ENCODE measurements at regions not wholly inside any gene's neighbourhood (a gene's known extent, or its start where the extent isn't known, plus 50 kb on each side); places are given as distances from the start of the nearest gene placed in this dataset.

DNA sequence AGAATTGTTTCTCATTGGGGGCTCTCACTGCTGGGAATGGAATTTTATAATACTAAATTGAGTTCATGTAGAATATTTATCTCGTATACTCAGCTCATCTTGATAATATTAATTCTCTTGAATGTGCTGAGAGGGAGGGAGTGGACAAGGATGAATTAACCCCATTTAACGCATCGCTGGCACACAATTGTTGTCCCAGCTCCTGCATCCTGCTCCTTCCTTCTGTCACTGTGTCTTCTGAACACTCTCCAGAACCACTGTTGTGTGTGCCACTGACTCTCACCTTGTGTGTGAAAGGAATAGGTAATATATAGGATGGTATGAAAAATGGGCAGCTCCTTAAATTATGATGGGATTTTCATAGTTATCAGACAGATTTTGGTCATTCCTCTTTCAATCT is 267.3 kb downstream of the MTRR start:
- TF ChIP-seq POLR2A (IDR thresholded peaks at IDR 0.05; ENCODE audit: low read depth, low read length): no peak
- no peak for TF ChIP-seq TAF1 (IDR thresholded peaks at IDR 0.05; ENCODE audit: borderline replicate concordance, low read depth, low read length)
- TF ChIP-seq POLR2AphosphoS5 (IDR thresholded peaks at IDR 0.05; ENCODE audit: low read depth, low read length): no peak
